ENCODE measurements at regions not wholly inside any gene's neighbourhood (a gene's known extent, or its start where the extent isn't known, plus 50 kb on each side); places are given as distances from the start of the nearest gene placed in this dataset.

- Histone ChIP-seq H3K27ac (ENCODE audit: low read depth in 1 of 2, low read length in 2 of 2) (no peak overlapping the region), H3K27me3 (ENCODE audit: control insufficient read depth in 1 of 2, insufficient read depth in 2 of 2, low read length in 1 of 2) (no peaks in the 10 kb centered on the region), H3K4me3 (ENCODE audit: low read length in 2 of 2) (no peak overlapping the region), H3K36me3 (ENCODE audit: control insufficient read depth in 1 of 2, insufficient read depth in 2 of 2, low read length in 1 of 2) (no peaks in the 10 kb centered on the region), H3K9me3 (ENCODE audit: control insufficient read depth, low read length) (peaks cover 2% of the 10 kb centered on the region), H3K4me1 (ENCODE audit: control insufficient read depth in 1 of 2, insufficient read depth in 2 of 2, low read length in 2 of 2) (no peaks in the 10 kb centered on the region)
- DNase-seq, result no peak
- no peak for ATAC-seq (ENCODE audit: low FRiP score)
- 57 to 71% methylated on average over 2 of the region's 2 CpGs for WGBS, 2 donors
- intact Hi-C loops (cut with DNase I), result no loop called here
These were observed 168.8 kb downstream of the RWDD3 start for GRCh38 chr1:95402780-95403179.

- WGBS, 2 donors, result 54 to 58% methylated on average over 1 of the region's 1 CpG
- Histone ChIP-seq H3K9me3 (ENCODE audit: control insufficient read depth, low read length) (no peaks in the 10 kb centered on the region), H3K4me3 (ENCODE audit: low read length in 2 of 2) (no peak overlapping the region), H3K27me3 (ENCODE audit: control insufficient read depth in 1 of 2, insufficient read depth in 2 of 2, low read length in 1 of 2) (no peaks in the 10 kb centered on the region), H3K4me1 (ENCODE audit: control insufficient read depth in 1 of 2, insufficient read depth in 2 of 2, low read length in 2 of 2) (no peaks in the 10 kb centered on the region), H3K36me3 (ENCODE audit: control insufficient read depth in 1 of 2, insufficient read depth in 2 of 2, low read length in 1 of 2) (no peaks in the 10 kb centered on the region), H3K27ac (ENCODE audit: low read depth in 1 of 2, low read length in 2 of 2) (no peak overlapping the region)
- no peak for ATAC-seq (ENCODE audit: low FRiP score)
- DNase-seq, result no peak
- intact Hi-C loops (cut with DNase I), result no loop called here
These were observed 172.3 kb downstream of the RWDD3 start for GRCh38 chr1:95406279-95406678.

- no peak for ATAC-seq (ENCODE audit: low FRiP score)
- Histone ChIP-seq H3K4me3 (ENCODE audit: low read length in 2 of 2) (no peak overlapping the region), H3K27me3 (ENCODE audit: control insufficient read depth in 1 of 2, insufficient read depth in 2 of 2, low read length in 1 of 2) (no peaks in the 10 kb centered on the region), H3K27ac (ENCODE audit: low read depth in 1 of 2, low read length in 2 of 2) (no peak overlapping the region), H3K9me3 (ENCODE audit: control insufficient read depth, low read length) (no peaks in the 10 kb centered on the region), H3K4me1 (ENCODE audit: control insufficient read depth in 1 of 2, insufficient read depth in 2 of 2, low read length in 2 of 2) (no peaks in the 10 kb centered on the region), H3K36me3 (ENCODE audit: control insufficient read depth in 1 of 2, insufficient read depth in 2 of 2, low read length in 1 of 2) (no peaks in the 10 kb centered on the region)
- 20 to 29% methylated on average over 10 of the region's 10 CpGs for WGBS, 2 donors
- DNase-seq, result no peak
- intact Hi-C loops (cut with DNase I), result no loop called here
These were observed 173.3 kb downstream of the RWDD3 start for GRCh38 chr1:95407131-95407885.

- ATAC-seq (ENCODE audit: low FRiP score), result no peak
- Histone ChIP-seq H3K4me1 (ENCODE audit: control insufficient read depth in 1 of 2, insufficient read depth in 2 of 2, low read length in 2 of 2) (no peaks in the 10 kb centered on the region), H3K36me3 (ENCODE audit: control insufficient read depth in 1 of 2, insufficient read depth in 2 of 2, low read length in 1 of 2) (no peaks in the 10 kb centered on the region), H3K27me3 (ENCODE audit: control insufficient read depth in 1 of 2, insufficient read depth in 2 of 2, low read length in 1 of 2) (no peaks in the 10 kb centered on the region), H3K4me3 (ENCODE audit: low read length in 2 of 2) (no peak overlapping the region), H3K9me3 (ENCODE audit: control insufficient read depth, low read length) (no peaks in the 10 kb centered on the region), H3K27ac (ENCODE audit: low read depth in 1 of 2, low read length in 2 of 2) (no peak overlapping the region)
- 14 to 19% methylated on average over 8 of the region's 8 CpGs for WGBS, 2 donors
- intact Hi-C loops (cut with DNase I), result no loop called here
- DNase-seq, result no peak
These were observed 173.9 kb downstream of the RWDD3 start for GRCh38 chr1:95407886-95408291.

GRCh38 chr1:95408507-95409136 is 174.6 kb downstream of the RWDD3 start:
- no peak overlapping the region for H3K27ac ChIP-seq (ENCODE audit: low read depth in 1 of 2, low read length in 2 of 2)
- WGBS, 2 donors, result 17 to 20% methylated on average over 4 of the region's 4 CpGs

GRCh38 chr1:95409276-95409675 is 175.3 kb downstream of the RWDD3 start:
- DNase-seq, result no peak
- intact Hi-C loops (cut with DNase I), result no loop called here
- 13 to 24% methylated on average over 1 of the region's 1 CpG for WGBS, 2 donors
- H3K27me3 ChIP-seq (ENCODE audit: control insufficient read depth in 1 of 2, insufficient read depth in 2 of 2, low read length in 1 of 2), result no peaks in the 10 kb centered on the region
- H3K9me3 ChIP-seq (ENCODE audit: control insufficient read depth, low read length), result no peaks in the 10 kb centered on the region
- no peaks in the 10 kb centered on the region for H3K4me1 ChIP-seq (ENCODE audit: control insufficient read depth in 1 of 2, insufficient read depth in 2 of 2, low read length in 2 of 2)
- H3K27ac ChIP-seq (ENCODE audit: low read depth in 1 of 2, low read length in 2 of 2), result no peak overlapping the region
- ATAC-seq (ENCODE audit: low FRiP score), result no peak
- no peaks in the 10 kb centered on the region for H3K36me3 ChIP-seq (ENCODE audit: control insufficient read depth in 1 of 2, insufficient read depth in 2 of 2, low read length in 1 of 2)
- no peak overlapping the region for H3K4me3 ChIP-seq (ENCODE audit: low read length in 2 of 2)

More at GRCh38 chr1:95408507-95409136, 174.6 kb downstream of the RWDD3 start:
- ATAC-seq (ENCODE audit: low FRiP score) (no peak), DNase-seq (no peak)
- H3K4me1 ChIP-seq (ENCODE audit: control insufficient read depth in 1 of 2, insufficient read depth in 2 of 2, low read length in 2 of 2), result no peaks in the 10 kb centered on the region
- intact Hi-C loops (cut with DNase I), result no loop called here
- H3K4me3 ChIP-seq (ENCODE audit: low read length in 2 of 2), result no peak overlapping the region
- no peaks in the 10 kb centered on the region for H3K36me3 ChIP-seq (ENCODE audit: control insufficient read depth in 1 of 2, insufficient read depth in 2 of 2, low read length in 1 of 2)
- no peaks in the 10 kb centered on the region for H3K9me3 ChIP-seq (ENCODE audit: control insufficient read depth, low read length)
- H3K27me3 ChIP-seq (ENCODE audit: control insufficient read depth in 1 of 2, insufficient read depth in 2 of 2, low read length in 1 of 2), result no peaks in the 10 kb centered on the region

- no peaks in the 10 kb centered on the region for H3K4me1 ChIP-seq (ENCODE audit: control insufficient read depth in 1 of 2, insufficient read depth in 2 of 2, low read length in 2 of 2)
- DNase-seq (no peak), ATAC-seq (ENCODE audit: low FRiP score) (no peak)
- H3K36me3 ChIP-seq (ENCODE audit: control insufficient read depth in 1 of 2, insufficient read depth in 2 of 2, low read length in 1 of 2), result no peaks in the 10 kb centered on the region
- 67 to 71% methylated on average over 3 of the region's 3 CpGs for WGBS, 2 donors
- H3K4me3 ChIP-seq (ENCODE audit: low read length in 2 of 2), result no peak overlapping the region
- no peak overlapping the region for H3K27ac ChIP-seq (ENCODE audit: low read depth in 1 of 2, low read length in 2 of 2)
- H3K9me3 ChIP-seq (ENCODE audit: control insufficient read depth, low read length), result no peaks in the 10 kb centered on the region
- intact Hi-C loops (cut with DNase I), result no loop called here
- no peaks in the 10 kb centered on the region for H3K27me3 ChIP-seq (ENCODE audit: control insufficient read depth in 1 of 2, insufficient read depth in 2 of 2, low read length in 1 of 2)
These were observed 175.9 kb downstream of the RWDD3 start for GRCh38 chr1:95409901-95410300.

- Histone ChIP-seq H3K36me3 (ENCODE audit: control insufficient read depth in 1 of 2, insufficient read depth in 2 of 2, low read length in 1 of 2) (no peaks in the 10 kb centered on the region), H3K27me3 (ENCODE audit: control insufficient read depth in 1 of 2, insufficient read depth in 2 of 2, low read length in 1 of 2) (no peaks in the 10 kb centered on the region), H3K9me3 (ENCODE audit: control insufficient read depth, low read length) (peaks cover 1% of the 10 kb centered on the region), H3K27ac (ENCODE audit: low read depth in 1 of 2, low read length in 2 of 2) (no peak overlapping the region), H3K4me3 (ENCODE audit: low read length in 2 of 2) (no peak overlapping the region), H3K4me1 (ENCODE audit: control insufficient read depth in 1 of 2, insufficient read depth in 2 of 2, low read length in 2 of 2) (no peaks in the 10 kb centered on the region)
- intact Hi-C loops (cut with DNase I), result no loop called here
- ATAC-seq (ENCODE audit: low FRiP score), result no peak
- no peak for DNase-seq
These were observed 181.1 kb downstream of the RWDD3 start for GRCh38 chr1:95415146-95415545.

GRCh38 chr1:95426772-95427171 is 192.8 kb downstream of the RWDD3 start:
- peaks cover 3% of the 10 kb centered on the region for H3K9me3 ChIP-seq (ENCODE audit: control insufficient read depth, low read length)
- no peaks in the 10 kb centered on the region for H3K36me3 ChIP-seq (ENCODE audit: control insufficient read depth in 1 of 2, insufficient read depth in 2 of 2, low read length in 1 of 2)
- no peak for ATAC-seq (ENCODE audit: low FRiP score)
- no peak for DNase-seq
- H3K4me1 ChIP-seq (ENCODE audit: control insufficient read depth in 1 of 2, insufficient read depth in 2 of 2, low read length in 2 of 2), result no peaks in the 10 kb centered on the region
- WGBS, 2 donors, result 65% methylated on average over 1 of the region's 1 CpG
- H3K27me3 ChIP-seq (ENCODE audit: control insufficient read depth in 1 of 2, insufficient read depth in 2 of 2, low read length in 1 of 2), result no peaks in the 10 kb centered on the region
- intact Hi-C loops (cut with DNase I), result no loop called here
- no peak overlapping the region for H3K27ac ChIP-seq (ENCODE audit: low read depth in 1 of 2, low read length in 2 of 2)
- H3K4me3 ChIP-seq (ENCODE audit: low read length in 2 of 2), result no peak overlapping the region
